Peyer's patch (tissue), 4 donors: ENCODE measurements at regions not wholly inside any gene's neighbourhood (a gene's known extent, or its start where the extent isn't known, plus 50 kb on each side); places are given as distances from the start of the nearest gene placed in this dataset.

Experiments used
- POLR2A ChIP-seq, 2 donors: fragments of 450-650 bp; IDR thresholded peaks; one replicate each; pipeline ENCODE4 v1.5.1; 2017; ENCODE audit warnings: antibody characterized with exemption in 2 of 2, mild to moderate bottlenecking in 2 of 2, moderate library complexity in 2 of 2
- TF ChIP-seq, protein P1 (sequence below), 6 experiments: fragments of 450-650 bp in 4 of 6; fragments of 200-600 bp in 2 of 6; sonication (generic) in 1 of 6; IDR thresholded peaks; one replicate each; pipeline ENCODE4 v1.5.1; 2017 to 2019; ENCODE audit warnings: antibody characterized with exemption in 6 of 6, mild to moderate bottlenecking in 3 of 6, moderate library complexity in 1 of 6

DNA sequence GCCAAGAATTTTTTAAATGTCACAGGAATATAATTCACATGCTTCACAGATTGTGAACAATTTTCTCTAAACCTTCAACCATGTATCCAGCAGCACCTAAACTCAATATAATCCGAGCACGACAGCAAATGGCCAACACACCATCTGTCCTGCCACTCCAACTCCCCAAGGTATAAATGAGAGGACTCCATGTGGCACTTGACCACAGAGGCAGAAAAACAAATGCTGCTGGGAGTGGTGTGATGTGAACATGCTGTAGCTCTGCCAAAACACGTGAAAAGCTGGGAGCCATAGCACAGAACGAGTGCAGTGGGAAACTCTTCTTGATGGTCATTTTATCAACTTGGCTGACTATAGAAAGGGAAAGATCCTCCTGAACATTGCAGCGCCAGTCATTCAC, 70.9 kb downstream of the LLPH start:
- TF ChIP-seq, protein P1, sequence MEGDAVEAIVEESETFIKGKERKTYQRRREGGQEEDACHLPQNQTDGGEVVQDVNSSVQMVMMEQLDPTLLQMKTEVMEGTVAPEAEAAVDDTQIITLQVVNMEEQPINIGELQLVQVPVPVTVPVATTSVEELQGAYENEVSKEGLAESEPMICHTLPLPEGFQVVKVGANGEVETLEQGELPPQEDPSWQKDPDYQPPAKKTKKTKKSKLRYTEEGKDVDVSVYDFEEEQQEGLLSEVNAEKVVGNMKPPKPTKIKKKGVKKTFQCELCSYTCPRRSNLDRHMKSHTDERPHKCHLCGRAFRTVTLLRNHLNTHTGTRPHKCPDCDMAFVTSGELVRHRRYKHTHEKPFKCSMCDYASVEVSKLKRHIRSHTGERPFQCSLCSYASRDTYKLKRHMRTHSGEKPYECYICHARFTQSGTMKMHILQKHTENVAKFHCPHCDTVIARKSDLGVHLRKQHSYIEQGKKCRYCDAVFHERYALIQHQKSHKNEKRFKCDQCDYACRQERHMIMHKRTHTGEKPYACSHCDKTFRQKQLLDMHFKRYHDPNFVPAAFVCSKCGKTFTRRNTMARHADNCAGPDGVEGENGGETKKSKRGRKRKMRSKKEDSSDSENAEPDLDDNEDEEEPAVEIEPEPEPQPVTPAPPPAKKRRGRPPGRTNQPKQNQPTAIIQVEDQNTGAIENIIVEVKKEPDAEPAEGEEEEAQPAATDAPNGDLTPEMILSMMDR (IDR thresholded peaks at IDR 0.05) = no peak
- no peak for TF ChIP-seq POLR2A (IDR thresholded peaks at IDR 0.05)
